ENCODE measurements at regions not wholly inside any gene's neighbourhood (a gene's known extent, or its start where the extent isn't known, plus 50 kb on each side); places are given as distances from the start of the nearest gene placed in this dataset.

DNA sequence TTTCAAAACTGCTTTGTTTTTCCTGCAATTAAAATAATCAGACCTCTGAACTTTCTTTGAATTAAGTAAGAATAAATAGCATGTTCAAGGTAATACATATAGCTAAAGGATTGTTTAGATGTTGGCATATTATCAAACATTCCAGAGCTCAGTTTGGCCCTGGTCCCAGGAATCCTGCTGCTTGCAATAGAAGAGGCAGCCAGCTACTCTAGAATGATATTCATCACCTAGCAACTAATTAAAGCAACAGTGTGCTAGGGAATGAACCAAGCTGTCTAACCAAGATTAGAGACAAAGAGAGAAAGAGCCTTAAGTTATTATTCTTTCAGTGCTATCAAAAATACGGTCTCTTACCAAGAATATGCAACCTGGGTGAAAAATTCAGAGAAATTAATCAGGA, 460.9 kb downstream of the GABRG1 start:
- H3K36me3 ChIP-seq, result no peaks in the 10 kb centered on the region
- TF ChIP-seq, protein P1, sequence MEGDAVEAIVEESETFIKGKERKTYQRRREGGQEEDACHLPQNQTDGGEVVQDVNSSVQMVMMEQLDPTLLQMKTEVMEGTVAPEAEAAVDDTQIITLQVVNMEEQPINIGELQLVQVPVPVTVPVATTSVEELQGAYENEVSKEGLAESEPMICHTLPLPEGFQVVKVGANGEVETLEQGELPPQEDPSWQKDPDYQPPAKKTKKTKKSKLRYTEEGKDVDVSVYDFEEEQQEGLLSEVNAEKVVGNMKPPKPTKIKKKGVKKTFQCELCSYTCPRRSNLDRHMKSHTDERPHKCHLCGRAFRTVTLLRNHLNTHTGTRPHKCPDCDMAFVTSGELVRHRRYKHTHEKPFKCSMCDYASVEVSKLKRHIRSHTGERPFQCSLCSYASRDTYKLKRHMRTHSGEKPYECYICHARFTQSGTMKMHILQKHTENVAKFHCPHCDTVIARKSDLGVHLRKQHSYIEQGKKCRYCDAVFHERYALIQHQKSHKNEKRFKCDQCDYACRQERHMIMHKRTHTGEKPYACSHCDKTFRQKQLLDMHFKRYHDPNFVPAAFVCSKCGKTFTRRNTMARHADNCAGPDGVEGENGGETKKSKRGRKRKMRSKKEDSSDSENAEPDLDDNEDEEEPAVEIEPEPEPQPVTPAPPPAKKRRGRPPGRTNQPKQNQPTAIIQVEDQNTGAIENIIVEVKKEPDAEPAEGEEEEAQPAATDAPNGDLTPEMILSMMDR (IDR thresholded peaks at IDR 0.05), result no peak
- H3K27me3 ChIP-seq, result no peaks in the 10 kb centered on the region
- H3K4me3 ChIP-seq, result no peak overlapping the region
- H3K27ac ChIP-seq, result peak overlapping the region in 1 of 2 donors; percentile 40
- no peak for DNase-seq (ENCODE audit: low spot score)
- peaks cover 0 to 11% of the 10 kb centered on the region in 2 donors for H3K4me1 ChIP-seq
- no peaks in the 10 kb centered on the region for H3K9me3 ChIP-seq

- DNase-seq (ENCODE audit: low spot score), result no peak
- Histone ChIP-seq H3K27me3 (no peaks in the 10 kb centered on the region), H3K27ac (no peak overlapping the region), H3K4me3 (no peak overlapping the region), H3K4me1 (peaks cover 0 to 11% of the 10 kb centered on the region in 2 donors), H3K9me3 (no peaks in the 10 kb centered on the region), H3K36me3 (no peaks in the 10 kb centered on the region)
- TF ChIP-seq, protein P1 (IDR thresholded peaks at IDR 0.05), result no peak
Measured at GRCh38 chr4:45661893-45662292, 462.0 kb downstream of the GABRG1 start.

DNA sequence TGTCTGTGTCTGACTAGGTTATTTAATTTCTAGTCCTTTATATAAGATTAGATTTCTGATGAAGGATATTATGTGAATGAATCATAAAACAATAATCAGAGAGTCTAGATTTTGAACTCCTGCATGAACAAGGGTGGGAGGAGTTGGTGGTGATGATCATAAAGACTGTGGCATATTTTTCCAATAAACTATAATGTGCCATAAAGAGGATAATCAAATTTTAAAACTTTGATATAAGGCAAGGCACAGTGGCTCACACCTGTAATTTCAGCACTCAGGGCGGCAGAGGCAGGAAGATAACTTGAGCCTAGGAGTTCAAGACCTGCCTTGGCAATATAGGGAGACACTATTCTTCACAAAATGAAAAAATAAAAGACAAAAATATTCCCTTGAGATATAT, 473.3 kb downstream of the GABRG1 start:
- Histone ChIP-seq H3K4me3 (no peak overlapping the region), H3K36me3 (no peaks in the 10 kb centered on the region), H3K4me1 (no peaks in the 10 kb centered on the region), H3K27ac (no peak overlapping the region), H3K27me3 (no peaks in the 10 kb centered on the region), H3K9me3 (no peaks in the 10 kb centered on the region)
- DNase-seq (ENCODE audit: low spot score), result no peak
- TF ChIP-seq, protein P1 (IDR thresholded peaks at IDR 0.05), result no peak

DNA sequence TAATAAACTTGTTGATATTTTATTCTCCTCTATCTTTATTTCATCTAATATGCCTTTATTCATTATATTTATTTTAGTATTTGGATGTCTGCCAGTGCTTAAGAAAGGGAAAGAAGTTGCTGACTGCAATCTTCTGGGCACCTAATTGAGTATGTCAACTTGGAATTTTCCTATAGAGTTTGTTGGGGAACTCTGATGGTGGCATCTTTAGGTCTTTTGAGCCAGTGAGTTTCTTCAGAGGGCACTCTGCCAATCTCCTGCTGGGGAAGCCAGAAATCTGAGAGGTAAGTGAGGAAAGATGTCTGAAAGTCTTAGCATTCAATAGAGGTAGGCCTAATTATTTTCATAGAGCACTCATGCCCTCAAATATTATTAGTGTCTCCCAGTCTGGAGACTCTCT, 475.0 kb downstream of the GABRG1 start:
- no peak overlapping the region for H3K4me3 ChIP-seq
- no peaks in the 10 kb centered on the region for H3K36me3 ChIP-seq
- H3K4me1 ChIP-seq, result no peaks in the 10 kb centered on the region
- no peaks in the 10 kb centered on the region for H3K9me3 ChIP-seq
- no peak overlapping the region for H3K27ac ChIP-seq
- H3K27me3 ChIP-seq, result no peaks in the 10 kb centered on the region
- DNase-seq (ENCODE audit: low spot score), result no peak
- TF ChIP-seq, protein P1 (IDR thresholded peaks at IDR 0.05), result no peak

DNA sequence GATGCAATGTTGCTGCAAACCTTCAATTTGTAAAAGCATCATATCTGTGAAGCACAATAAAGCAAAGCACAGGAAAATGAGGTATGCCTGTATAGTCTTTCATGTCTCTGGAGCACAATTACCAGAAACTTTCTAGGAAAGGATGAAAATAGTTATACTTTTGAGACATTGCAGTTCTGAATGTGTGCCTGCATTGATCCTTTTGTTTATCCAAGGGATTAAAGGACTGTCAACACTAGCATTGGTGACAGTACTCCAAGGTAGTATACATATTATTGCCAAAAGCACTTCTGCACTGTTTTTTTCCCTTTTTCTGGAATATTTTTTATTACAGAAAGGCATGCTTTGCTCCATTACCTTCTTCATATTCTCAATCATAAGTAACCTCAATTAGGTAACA, 476.0 kb downstream of the GABRG1 start:
- H3K9me3 ChIP-seq, result no peaks in the 10 kb centered on the region
- TF ChIP-seq, protein P1 (IDR thresholded peaks at IDR 0.05), result no peak
- H3K27ac ChIP-seq, result no peak overlapping the region
- H3K4me1 ChIP-seq, result no peaks in the 10 kb centered on the region
- DNase-seq (ENCODE audit: low spot score), result no peak
- H3K4me3 ChIP-seq, result no peak overlapping the region
- no peaks in the 10 kb centered on the region for H3K36me3 ChIP-seq
- no peaks in the 10 kb centered on the region for H3K27me3 ChIP-seq

- Histone ChIP-seq H3K36me3 (no peaks in the 10 kb centered on the region), H3K4me3 (no peak overlapping the region)
- TF ChIP-seq, protein P1 (IDR thresholded peaks at IDR 0.05), result no peak
Measured at GRCh38 chr4:45646885-45647590, 476.8 kb downstream of the GABRG1 start.

More at GRCh38 chr4:45646885-45647590, 476.8 kb downstream of the GABRG1 start:
- Histone ChIP-seq H3K27ac (no peak overlapping the region), H3K9me3 (no peaks in the 10 kb centered on the region), H3K27me3 (no peaks in the 10 kb centered on the region), H3K4me1 (no peaks in the 10 kb centered on the region)
- no peak for DNase-seq (ENCODE audit: low spot score)
